BLaER1 treated with 17β-estradiol and CSF1 and Interleukin-3, amounts not matched to agents 10 nM and 100 nM (cell line): ENCODE measurements at regions not wholly inside any gene's neighbourhood (a gene's known extent, or its start where the extent isn't known, plus 50 kb on each side); places are given as distances from the start of the nearest gene placed in this dataset.

Experiments
- H3K27ac ChIP-seq, 11 experiments: shearing (Covaris generic); formaldehyde crosslinking; 2 replicates each; pipeline ENCODE4 v1.8.1; 2022
- H3K27me3 ChIP-seq, 11 experiments: shearing (Covaris generic); formaldehyde crosslinking; 2 replicates each; pipeline ENCODE4 v1.8.1; 2022
- H3K36me3 ChIP-seq, 11 experiments: shearing (Covaris generic); formaldehyde crosslinking; 2 replicates each; pipeline ENCODE4 v1.8.1; 2022
- H3K4me1 ChIP-seq, 10 experiments: shearing (Covaris generic); formaldehyde crosslinking; 2 replicates each; pipeline ENCODE4 v1.8.1; 2022
- H3K4me2 ChIP-seq, 11 experiments: shearing (Covaris generic); formaldehyde crosslinking; 2 replicates each; pipeline ENCODE4 v1.8.1; 2022
- H3K4me3 ChIP-seq, 10 experiments: shearing (Covaris generic); formaldehyde crosslinking; 2 replicates each; pipeline ENCODE4 v1.8.1; 2022
- H3K9ac ChIP-seq, 11 experiments: shearing (Covaris generic); formaldehyde crosslinking; 2 replicates each; pipeline ENCODE4 v1.8.1; 2022
- H3K9me3 ChIP-seq, 11 experiments: shearing (Covaris generic); formaldehyde crosslinking; replicated peaks in 1 of 11; 2 replicates each; pipeline ENCODE4 v1.8.1; 2022
- H4K20me1 ChIP-seq, 11 experiments: shearing (Covaris generic); formaldehyde crosslinking; 2 replicates each; pipeline ENCODE4 v1.8.1; 2022
- Cebpa-rat ChIP-seq, 11 experiments: shearing (Covaris generic); IDR thresholded peaks; 2 replicates each; pipeline ENCODE4 v1.8.1; 2022

DNA sequence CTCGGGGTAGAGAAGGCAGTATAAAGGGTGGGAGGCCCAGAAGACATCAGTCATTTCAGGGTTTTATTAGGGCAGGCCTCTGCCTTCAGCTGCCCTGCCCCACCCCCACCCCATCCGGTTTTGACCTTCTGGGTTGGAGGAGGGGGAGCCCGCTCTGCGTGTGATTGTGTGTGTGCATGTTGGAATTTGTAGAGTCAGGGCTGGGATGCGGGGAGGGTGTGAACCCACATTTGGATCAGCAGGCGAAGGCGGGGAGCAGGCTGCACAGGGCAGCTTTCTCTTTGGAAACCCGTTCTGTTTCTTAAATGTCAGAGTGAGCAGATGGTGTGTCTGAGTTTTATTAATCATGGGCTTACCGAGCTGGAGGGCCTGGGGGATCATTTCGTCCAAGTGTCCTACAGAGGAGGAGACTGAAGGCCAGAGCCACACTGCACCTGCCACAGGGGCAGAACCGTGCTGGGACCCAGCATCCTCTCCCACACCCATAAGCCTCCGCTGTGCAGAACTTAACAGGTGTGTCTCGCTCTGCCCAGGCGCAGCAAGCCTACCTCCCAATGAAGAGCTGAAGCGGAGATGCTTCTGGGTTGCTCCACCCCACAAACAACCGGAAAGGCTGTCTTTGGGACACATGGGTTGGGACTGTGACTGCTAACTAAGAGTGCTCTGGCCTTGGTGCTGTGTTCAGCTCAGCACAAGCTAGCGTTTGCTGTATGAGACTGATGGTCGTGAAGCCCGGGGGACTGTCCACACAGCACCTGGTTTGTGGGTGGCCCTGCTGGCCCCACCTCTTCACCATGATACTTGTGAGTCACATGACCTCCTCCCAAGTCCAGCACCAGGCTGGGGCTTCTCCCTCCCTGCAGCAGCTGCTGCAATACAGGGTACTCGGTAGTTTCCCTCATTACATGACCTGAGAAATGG is 70.9 kb upstream of the GSE1 start:
- Histone ChIP-seq H3K27ac (peak overlapping the region in 9 of 11 experiments; percentile 11 to 76 (median 70); a peak in 16 of 22 replicates), H3K4me3 (no peak overlapping the region), H3K4me2 (peak overlapping the region; percentile 25 to 90 (median 81)), H3K27me3 (no peaks in the 10 kb centered on the region), H3K9ac (peak overlapping the region in 9 of 11 experiments; percentile 35 to 73 (median 64); a peak in 17 of 22 replicates), H4K20me1 (peaks cover 0 to 13% (median 0%) of the 10 kb centered on the region in 11 experiments; a peak in 1 of 22 replicates), H3K4me1 (peaks cover 30 to 74% (median 58%) of the 10 kb centered on the region in 10 experiments), H3K36me3 (peaks cover 0 to 17% (median 11%) of the 10 kb centered on the region in 11 experiments; a peak in 15 of 22 replicates), H3K9me3 (peaks cover 15 to 21% (median 18%) of the 10 kb centered on the region in 11 experiments)
- no peak for TF ChIP-seq Cebpa-rat (IDR thresholded peaks at IDR 0.05)

DNA sequence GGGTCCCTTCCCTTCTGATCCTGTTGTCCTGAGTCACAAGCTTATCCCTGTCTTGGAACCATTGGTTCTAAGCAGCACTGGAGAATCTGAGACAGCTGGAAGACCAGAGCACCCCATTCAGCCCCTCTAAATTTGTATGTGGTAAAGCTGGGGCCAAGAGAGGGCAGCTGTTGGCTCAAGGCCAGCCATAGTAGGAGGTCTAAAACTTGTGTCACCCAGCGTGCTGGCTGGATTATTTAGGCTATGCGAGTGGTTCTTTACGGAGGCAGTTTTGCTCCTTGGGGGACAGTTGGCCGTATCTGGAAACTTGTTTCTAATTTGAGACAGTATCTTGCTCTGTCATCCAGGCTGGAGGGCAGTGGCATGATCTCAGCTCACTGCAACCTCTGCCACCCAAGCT is 69.6 kb upstream of the GSE1 start:
- H3K9me3 ChIP-seq: peaks cover 15 to 21% (median 18%) of the 10 kb centered on the region in 11 experiments
- H3K4me1 ChIP-seq: peaks cover 30 to 63% (median 55%) of the 10 kb centered on the region in 10 experiments
- H3K9ac ChIP-seq: 0 out of 22 replicates have a peak overlapping the region, but pooled peaks of 1 of the 11 experiments have one; percentile 29
- no peak overlapping the region for H3K4me3 ChIP-seq
- peaks cover 0 to 17% (median 11%) of the 10 kb centered on the region in 11 experiments; a peak in 15 of 22 replicates for H3K36me3 ChIP-seq
- H4K20me1 ChIP-seq: peaks cover 0 to 13% (median 0%) of the 10 kb centered on the region in 11 experiments; a peak in 1 of 22 replicates
- H3K4me2 ChIP-seq: peak overlapping the region in 10 of 11 experiments; percentile 19 to 90 (median 66); a peak in 15 of 22 replicates
- no peak for TF ChIP-seq Cebpa-rat (IDR thresholded peaks at IDR 0.05)
- no peak overlapping the region; a peak in 1 of 22 replicates for H3K27ac ChIP-seq
- H3K27me3 ChIP-seq: no peaks in the 10 kb centered on the region

DNA sequence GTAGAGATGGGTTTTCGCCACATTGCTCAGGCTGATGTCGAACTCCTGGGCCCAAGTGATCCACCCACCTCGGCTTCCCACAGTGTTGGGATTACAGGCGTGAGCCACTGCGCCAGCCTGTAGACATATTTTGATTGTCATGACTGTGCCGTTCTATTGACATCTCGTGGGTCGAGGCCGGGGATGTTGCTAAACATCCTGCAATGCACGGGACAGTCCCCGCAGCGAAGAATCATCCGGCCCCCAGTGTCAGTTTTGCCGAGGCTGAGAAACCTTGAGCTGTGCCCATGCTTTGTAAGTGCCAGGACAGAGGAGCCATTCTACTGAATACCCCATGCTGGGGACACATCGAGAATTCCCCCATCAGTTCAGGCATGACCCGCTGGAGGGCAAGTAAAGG is 69.1 kb upstream of the GSE1 start:
- peak overlapping the region in 9 of 11 experiments; percentile 4 to 90 (median 77); a peak in 14 of 22 replicates for H3K4me2 ChIP-seq
- 0 out of 22 replicates have a peak overlapping the region, but pooled peaks of 1 of the 11 experiments have one; percentile 17 for H3K27ac ChIP-seq

DNA sequence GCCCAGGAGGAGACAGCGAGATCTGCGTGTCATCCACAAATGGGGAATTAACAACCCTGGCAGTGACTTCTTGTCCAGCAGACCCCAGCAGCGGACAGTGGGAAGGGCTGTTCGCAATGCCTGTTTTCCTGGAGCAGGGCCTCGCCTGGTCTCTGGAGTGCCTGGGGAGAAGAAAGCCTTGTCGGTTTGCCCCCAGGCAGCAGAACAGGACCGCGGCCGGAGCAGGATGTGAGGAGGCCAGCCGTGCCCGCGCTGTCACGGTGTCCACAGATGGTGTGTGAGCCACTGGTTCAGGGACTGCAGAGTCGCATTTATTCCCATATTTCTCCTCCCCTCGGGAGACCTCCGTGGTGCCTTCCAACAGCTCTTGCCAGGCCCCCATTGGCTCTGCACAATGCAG is 68.5 kb upstream of the GSE1 start:
- no peak overlapping the region for H3K4me3 ChIP-seq
- no peak for TF ChIP-seq Cebpa-rat (IDR thresholded peaks at IDR 0.05)
- peak overlapping the region in 1 of 11 experiments; percentile 17; a peak in 1 of 22 replicates for H3K27ac ChIP-seq
- peak overlapping the region in 9 of 11 experiments; percentile 1 to 90 (median 46); a peak in 9 of 22 replicates for H3K4me2 ChIP-seq
- H3K9ac ChIP-seq: peak overlapping the region in 2 of 11 experiments; percentile 10 to 29; a peak in 1 of 22 replicates
- peaks cover 0 to 9% (median 7%) of the 10 kb centered on the region in 11 experiments; a peak in 15 of 22 replicates for H3K36me3 ChIP-seq
- H4K20me1 ChIP-seq: peaks cover 0 to 13% (median 0%) of the 10 kb centered on the region in 11 experiments; a peak in 1 of 22 replicates
- peaks cover 9 to 11% (median 10%) of the 10 kb centered on the region in 11 experiments for H3K9me3 ChIP-seq
- no peaks in the 10 kb centered on the region for H3K27me3 ChIP-seq
- peaks cover 30 to 61% (median 56%) of the 10 kb centered on the region in 10 experiments for H3K4me1 ChIP-seq

More for the DNA sequence above, 69.1 kb upstream of the GSE1 start:
- Histone ChIP-seq H4K20me1 (peaks cover 0 to 13% (median 0%) of the 10 kb centered on the region in 11 experiments; a peak in 1 of 22 replicates), H3K4me3 (no peak overlapping the region), H3K9me3 (peaks cover 15 to 17% (median 16%) of the 10 kb centered on the region in 11 experiments), H3K9ac (peak overlapping the region in 3 of 11 experiments; percentile 3 to 29 (median 10); a peak in 1 of 22 replicates), H3K4me1 (peaks cover 30 to 61% (median 55%) of the 10 kb centered on the region in 10 experiments), H3K36me3 (peaks cover 0 to 15% (median 11%) of the 10 kb centered on the region in 11 experiments; a peak in 15 of 22 replicates), H3K27me3 (no peaks in the 10 kb centered on the region)
- no peak for TF ChIP-seq Cebpa-rat (IDR thresholded peaks at IDR 0.05)

DNA sequence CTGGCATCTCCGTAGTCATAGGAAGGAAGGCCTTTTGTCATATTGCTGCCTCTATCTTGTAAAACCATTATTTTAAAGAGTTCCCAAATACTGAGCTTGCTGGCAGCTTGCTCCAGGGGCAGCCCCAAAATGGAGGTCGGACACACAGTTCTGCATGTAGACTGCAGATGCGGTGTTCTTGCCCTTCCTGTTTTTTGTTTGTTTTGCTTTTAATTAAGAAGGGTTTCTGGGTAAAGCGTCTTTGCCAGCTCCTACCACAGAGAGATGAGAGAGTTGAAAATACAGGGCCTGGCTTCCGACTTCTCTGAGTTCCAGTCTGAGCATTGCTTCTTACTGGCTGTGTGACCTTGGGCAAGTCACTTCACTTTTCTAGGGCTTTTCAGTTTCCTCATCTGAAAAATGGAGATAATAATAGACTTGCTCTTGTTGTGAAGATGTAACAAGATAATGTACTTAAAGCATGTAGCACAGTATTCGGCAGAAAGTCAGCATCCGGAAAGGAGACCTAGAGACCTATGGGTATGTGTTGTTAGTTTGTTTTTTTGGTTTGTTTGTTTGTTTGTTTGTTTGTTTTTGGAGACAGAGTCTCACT is 67.8 kb upstream of the GSE1 start:
- Histone ChIP-seq H3K4me2 (peak overlapping the region in 5 of 11 experiments; percentile 1 to 86 (median 46); a peak in 6 of 22 replicates), H3K36me3 (peaks cover 0 to 2% (median under 1%) of the 10 kb centered on the region in 11 experiments; a peak in 9 of 22 replicates), H3K4me3 (no peak overlapping the region), H4K20me1 (peaks cover 0 to 13% (median 0%) of the 10 kb centered on the region in 11 experiments; a peak in 1 of 22 replicates), H3K9me3 (peaks cover 3 to 4% (median 3%) of the 10 kb centered on the region in 11 experiments), H3K27ac (no peak overlapping the region; a peak in 1 of 22 replicates), H3K4me1 (peaks cover 32 to 65% (median 60%) of the 10 kb centered on the region in 10 experiments), H3K27me3 (no peaks in the 10 kb centered on the region), H3K9ac (no peak overlapping the region)
- no peak for TF ChIP-seq Cebpa-rat (IDR thresholded peaks at IDR 0.05)

DNA sequence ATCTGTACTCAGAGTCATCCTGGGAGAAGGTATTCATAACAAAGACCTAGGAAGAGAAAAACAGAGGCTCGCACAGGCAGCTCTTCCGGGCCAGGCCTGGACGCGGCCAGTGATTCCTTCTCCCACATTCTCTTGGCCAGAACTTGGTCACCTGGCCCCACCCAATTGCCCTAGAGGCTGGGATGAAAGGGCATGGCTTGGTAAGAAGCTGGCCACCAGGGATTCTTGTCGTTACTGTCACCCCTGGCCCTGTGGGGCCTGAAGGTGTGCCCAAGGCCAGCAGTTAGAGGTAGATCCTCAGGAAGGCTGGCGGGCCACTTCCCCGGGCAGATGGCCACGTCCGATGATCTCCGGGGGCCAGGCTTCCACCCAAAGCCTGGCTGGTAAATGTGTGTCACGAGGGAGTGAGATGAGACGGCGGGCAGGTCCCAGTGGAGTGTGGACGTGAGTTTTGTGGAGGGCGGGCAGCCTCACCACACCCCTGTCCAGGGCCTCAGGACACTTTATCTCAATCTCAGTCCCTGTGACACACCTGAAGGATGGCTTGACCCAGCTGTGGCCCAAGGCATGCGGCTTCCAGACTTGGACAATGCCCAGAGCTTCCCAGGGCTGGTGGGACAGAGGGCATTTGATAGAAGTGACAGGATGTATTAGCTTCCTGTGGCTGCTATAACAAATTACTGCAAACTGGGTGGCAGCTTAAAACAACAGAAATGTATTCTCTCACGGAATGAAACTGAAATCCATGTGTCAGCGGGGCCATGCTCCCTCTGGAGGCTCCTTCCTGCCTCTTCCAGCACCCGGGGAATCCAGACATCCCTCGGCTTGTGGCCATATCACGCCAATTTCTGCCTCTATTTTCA is 66.3 kb upstream of the GSE1 start:
- H3K4me1 ChIP-seq: peaks cover 39 to 68% (median 60%) of the 10 kb centered on the region in 10 experiments
- H3K9me3 ChIP-seq: no peaks in the 10 kb centered on the region
- 0 out of 22 replicates have a peak overlapping the region, but pooled peaks of 1 of the 11 experiments have one; percentile 7 for H3K9ac ChIP-seq
- H3K36me3 ChIP-seq: no peaks in the 10 kb centered on the region
- H3K27ac ChIP-seq: peak overlapping the region in 3 of 11 experiments; percentile 28 to 46 (median 39); a peak in 5 of 22 replicates
- no peak overlapping the region for H3K4me3 ChIP-seq
- H3K27me3 ChIP-seq: no peaks in the 10 kb centered on the region
- H4K20me1 ChIP-seq: peaks cover 0 to 10% (median 0%) of the 10 kb centered on the region in 11 experiments; a peak in 1 of 22 replicates
- H3K4me2 ChIP-seq: peak overlapping the region in 4 of 11 experiments; percentile 0 to 28 (median 8); a peak in 4 of 22 replicates
- no peak for TF ChIP-seq Cebpa-rat (IDR thresholded peaks at IDR 0.05)

DNA sequence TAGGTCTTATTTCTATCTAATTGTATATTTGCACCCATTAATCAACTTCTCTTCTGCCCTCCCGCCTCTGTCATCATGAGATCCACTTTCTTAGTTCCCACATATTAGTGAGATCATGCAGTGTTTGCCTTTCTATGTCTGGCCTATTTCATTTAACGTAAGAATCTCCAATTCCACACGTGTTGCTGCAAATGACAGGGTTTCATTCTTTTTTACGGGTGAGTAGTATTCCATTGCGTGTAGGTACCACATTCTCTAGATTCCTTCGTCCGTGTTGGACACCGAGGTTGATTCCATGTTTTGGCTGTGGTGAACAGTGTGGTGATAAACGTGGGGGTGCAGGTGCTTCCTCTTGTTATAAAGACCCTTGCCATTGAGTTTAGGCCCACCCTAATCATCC is 64.7 kb upstream of the GSE1 start:
- Histone ChIP-seq H3K9me3 (no peaks in the 10 kb centered on the region), H3K4me2 (no peak overlapping the region), H3K27ac (no peak overlapping the region), H3K4me3 (no peak overlapping the region), H4K20me1 (peaks cover 0 to 4% (median 0%) of the 10 kb centered on the region in 11 experiments; a peak in 1 of 22 replicates), H3K4me1 (peaks cover 39 to 62% (median 57%) of the 10 kb centered on the region in 10 experiments), H3K9ac (no peak overlapping the region), H3K36me3 (no peaks in the 10 kb centered on the region), H3K27me3 (no peaks in the 10 kb centered on the region)
- no peak for TF ChIP-seq Cebpa-rat (IDR thresholded peaks at IDR 0.05)
